HG03469 (cell line): ENCODE measurements at regions not wholly inside any gene's neighbourhood (a gene's known extent, or its start where the extent isn't known, plus 50 kb on each side); places are given as distances from the start of the nearest gene placed in this dataset.

ENCODE experiments used
- ATAC-seq: cut with Tn5 transposase; IDR thresholded peaks from one replicate; pipeline ENCODE4 v1.9.1; 2021; ENCODE audit warnings: mild to moderate bottlenecking, moderate library complexity, moderate number of reproducible peaks; ENCODE audit not compliant: unreplicated experiment

GRCh38 chr1:118366286-118366685 lies 181.3 kb upstream of the SPAG17 start:
- ATAC-seq: no peak

DNA sequence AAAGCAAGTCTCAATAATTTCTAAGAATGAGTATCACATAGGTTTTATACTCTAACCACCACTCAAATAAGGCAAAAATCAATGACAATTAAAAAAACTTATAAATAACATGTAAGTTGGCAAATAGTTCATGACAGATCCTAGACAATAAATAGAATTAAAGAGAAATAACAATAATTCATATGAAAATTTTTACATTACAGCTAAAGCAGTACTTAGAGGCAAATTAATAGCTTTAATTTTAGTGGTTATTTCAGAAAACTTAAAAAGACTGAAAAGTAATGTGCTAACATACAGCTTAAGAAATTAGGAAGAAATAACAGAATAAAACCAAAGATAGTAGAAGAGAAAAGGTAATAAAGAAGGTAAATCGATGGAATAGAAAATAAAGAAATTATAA lies 179.9 kb upstream of the SPAG17 start:
- no peak for ATAC-seq

GRCh38 chr1:118363396-118363795 lies 178.4 kb upstream of the SPAG17 start:
- ATAC-seq: no peak

DNA sequence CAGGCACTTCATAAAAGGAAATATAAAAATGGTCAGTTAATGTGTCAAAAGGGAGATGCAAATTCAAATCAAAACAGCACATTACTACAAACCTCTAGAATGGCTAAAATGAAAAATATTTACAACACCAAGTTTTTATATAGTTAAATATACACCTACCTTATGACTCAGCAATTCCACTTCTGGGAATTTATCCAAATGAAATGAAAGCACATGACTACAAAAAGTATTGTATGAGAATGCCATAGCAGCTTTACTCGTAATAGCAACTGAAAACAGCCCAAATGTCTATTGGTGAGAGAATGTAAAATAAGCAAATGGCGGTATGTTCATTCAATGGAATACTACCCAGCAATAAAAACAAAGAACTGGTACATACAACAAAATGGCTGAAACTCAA lies 175.8 kb upstream of the SPAG17 start:
- no peak for ATAC-seq

DNA sequence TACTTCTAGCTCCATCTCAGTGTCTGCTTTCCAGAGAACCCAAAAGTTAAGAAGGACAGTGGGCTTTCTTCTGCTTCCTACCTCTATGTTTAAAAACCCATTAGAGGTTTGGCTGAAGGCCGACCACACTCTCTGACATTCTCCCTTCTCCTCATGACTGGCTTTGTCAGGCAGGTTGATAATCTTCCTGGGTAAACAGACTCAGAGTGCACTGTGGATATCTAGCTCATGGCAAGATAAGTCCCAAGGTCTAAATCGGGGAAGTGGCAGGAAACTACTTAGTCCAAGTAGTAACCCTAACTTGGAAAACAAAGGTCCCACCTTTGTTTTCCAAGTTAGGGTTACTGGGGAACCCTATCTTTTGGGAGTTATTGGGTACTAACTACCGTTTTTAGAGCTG lies 161.9 kb upstream of the SPAG17 start:
- ATAC-seq: no peak

DNA sequence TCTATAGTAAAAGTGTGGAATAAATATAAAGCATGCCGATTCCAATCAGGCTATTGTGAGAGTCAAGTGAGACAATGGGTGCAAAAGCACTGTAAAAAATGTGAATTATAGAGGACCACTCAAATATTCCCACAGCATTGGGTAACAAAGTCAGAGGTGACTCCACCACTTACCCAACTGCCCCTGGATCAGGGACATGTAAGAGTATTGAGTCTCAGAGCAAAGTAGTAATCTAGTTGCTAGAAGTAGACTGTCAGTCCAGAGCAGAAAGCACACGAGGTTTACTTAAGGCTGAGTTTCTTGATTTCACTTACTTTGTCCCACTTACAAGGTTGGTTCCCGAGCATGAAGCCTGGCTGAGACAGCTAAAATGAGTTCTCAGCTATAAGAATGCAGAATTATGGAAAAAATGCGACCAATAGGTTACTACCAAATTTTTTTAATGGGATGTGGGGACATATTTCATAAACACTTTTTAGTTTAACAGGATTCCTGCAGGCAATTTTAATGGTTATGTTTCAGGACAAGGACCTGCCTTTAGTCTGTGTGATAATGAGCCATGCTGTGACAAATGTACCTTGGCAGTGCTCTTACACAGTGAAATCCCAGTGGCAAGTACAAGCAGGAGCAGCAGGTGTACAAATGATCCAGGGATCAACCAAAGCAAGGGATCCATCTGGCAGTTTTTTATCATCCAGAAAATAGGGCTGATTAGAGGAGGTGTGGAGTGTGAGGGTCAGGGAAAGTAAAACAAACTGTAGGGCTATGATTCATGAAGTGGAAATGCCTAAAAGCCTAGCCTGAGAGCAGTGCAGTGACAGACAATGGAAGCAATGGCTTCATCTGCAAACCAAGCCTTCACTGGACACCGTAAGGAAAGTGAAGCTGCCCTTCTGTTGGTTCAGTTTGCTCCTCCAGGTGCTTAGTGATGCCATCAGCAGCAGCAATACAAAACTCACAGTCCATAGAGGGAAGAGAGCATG lies 156.2 kb upstream of the SPAG17 start:
- ATAC-seq: no peak

DNA sequence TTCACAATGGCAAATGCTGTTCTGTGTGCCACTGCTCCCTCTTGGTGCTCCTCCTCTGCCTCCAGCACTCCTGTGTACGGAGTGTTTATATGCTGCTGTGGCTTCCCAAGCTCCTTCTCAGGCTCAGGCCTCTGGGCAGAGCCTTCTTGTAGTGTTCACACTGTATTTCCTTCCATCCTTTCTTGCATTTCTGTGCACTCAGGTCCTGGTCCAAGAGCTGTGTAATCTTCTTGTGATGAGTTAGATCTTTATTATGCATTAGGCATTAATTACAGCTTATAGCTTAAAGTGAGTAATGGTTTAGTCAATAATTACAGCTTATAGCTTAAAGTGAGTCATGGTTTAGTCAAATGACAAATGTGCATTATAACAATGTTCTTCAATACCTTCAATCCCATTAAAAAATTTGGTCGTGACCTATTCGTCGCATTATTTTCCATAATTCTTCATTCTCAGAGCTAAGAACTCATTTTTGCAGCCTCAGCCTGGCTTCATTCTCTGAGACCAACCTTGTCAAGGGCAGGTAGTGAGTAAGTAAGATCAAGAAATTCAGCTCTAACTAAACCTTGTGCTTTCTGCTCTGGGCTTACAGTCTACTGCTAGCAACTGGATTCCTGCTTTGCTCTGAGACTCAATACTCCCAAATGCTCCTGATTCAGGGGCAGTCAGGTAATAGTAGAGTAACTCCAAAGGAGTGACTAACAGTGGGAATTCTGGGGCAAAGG lies 154.5 kb upstream of the SPAG17 start:
- no peak for ATAC-seq

GRCh38 chr1:118338936-118339335 lies 153.9 kb upstream of the SPAG17 start:
- ATAC-seq: no peak

DNA sequence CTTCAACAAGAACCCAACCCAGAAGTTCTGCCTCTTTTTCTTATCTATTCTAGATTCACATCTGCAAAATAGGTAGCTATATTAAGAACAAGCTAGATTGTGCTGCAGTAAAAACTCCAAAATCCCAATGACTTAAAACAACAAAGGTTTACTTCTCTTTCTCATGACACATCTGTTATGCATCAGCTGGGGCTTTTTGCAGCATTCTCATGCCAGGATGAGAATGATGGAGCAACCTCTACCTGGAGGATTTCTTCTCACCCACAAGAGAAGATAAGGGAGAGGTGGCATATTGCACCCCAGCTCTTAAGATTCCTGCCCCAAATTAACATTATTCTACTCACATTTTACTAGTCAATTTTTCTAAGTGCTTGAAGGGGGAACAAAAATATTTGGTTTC lies 152.3 kb upstream of the SPAG17 start:
- no peak for ATAC-seq

- ATAC-seq: peak; percentile 99
These were observed 150.3 kb upstream of the SPAG17 start for GRCh38 chr1:118335331-118335732.

GRCh38 chr1:118334506-118334905 lies 149.5 kb upstream of the SPAG17 start:
- ATAC-seq: no peak

DNA sequence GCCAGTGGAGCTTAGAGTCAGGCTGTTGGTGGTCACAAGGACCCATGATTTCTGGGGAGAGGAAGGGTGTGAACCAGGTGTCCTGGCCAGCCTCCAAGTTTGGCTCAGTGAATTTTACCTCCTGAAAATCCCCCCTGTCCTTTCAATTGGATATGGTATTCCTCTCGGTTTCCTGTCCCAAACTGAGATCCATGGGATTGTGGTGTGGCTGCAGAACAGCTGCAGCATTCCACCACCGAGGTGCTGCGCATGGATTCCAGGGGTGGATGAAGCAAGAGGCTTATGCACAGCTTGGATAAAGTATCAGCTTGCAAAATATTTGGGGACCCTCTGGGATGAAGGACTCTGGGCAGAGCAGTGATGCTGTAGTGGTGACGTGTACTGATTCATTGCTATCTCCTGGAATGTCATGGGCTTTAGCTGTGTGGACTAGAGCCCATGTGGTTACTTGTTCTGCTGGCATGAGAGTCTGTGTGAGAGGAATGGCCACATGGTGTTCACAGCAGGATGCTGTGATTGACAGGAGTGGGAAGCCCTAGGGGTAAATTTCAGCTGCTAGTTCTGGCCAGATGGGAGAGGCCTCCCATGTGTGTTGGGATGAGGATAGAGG lies 148.7 kb upstream of the SPAG17 start:
- no peak for ATAC-seq

DNA sequence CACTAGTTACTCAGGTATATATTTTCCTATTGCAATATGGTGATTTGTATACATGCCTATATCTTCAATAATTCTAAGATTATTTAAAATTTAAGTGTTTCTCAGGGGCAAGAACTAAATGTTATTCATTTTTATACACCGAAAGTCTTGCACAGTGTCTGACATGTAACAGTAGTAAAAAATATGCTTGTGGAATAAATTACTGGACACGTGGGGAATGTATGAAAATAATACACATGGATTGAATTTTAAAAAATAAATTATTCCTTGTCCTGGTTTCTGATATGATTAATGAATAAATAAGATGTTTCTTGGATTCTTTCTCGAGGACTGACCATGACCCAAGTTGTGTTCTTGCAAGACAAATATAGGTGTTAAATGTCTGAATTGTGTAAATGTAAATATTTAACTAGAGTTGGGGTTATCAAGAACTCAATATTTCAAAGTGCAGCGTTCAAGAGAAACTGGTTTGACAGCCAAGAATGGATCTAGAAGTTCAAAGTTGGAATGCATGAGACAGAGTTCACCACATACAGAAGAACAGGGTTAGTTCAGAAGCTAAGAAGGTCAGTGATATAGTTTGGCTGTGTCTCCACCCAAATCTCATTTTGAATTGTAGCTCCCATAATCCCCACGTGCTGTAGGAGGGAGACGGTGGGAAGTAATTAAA lies 142.1 kb upstream of the SPAG17 start:
- no peak for ATAC-seq

DNA sequence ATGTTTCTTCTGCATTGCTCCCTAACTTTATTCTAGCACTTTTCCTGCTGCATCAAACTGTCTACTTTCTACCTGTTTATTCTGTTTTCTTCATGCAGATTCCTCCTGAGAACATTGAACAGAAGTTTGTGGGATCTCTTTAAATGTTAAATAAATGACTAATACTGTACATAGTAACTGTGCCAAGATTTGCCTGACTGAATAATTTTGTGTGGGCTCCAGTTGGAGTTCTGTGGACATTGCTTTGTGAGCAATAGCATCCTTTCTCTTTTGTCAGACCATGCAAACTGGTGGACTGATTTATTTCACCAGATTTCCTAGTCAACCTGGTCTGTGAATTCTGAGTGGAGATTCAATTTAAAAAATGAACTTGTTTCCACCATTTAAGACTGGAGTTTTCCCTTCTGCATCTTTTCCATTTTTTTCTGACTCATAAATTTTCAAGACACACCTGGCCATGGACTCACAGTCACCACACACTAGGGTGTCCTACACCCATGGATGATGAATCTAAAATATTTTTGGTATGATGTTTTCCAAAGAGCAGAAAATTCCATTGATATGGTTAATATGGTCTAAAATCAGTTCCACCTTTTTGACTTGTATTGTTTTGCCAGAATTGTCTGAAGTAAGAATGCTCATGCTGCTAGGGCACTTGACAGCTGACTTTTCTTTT lies 140.7 kb upstream of the SPAG17 start:
- ATAC-seq: no peak

DNA sequence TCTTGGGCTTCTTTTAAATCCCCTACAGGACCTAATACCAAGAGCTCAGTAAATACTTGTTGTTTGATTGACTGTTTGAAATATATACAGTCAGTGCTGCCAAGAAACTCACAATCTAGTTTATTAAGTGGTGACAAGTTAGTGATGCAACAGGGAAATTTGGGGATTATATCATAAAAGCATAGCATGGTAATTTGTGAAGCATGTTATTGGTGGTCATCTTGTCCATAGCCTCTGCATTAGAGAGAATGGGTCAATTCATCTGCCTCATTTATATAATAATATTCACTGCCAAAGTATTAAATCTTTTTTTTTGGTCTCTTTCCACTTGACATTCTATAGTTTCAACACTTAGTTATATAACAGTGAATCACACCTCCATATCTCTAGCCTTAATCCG lies 138.2 kb upstream of the SPAG17 start:
- ATAC-seq: no peak

DNA sequence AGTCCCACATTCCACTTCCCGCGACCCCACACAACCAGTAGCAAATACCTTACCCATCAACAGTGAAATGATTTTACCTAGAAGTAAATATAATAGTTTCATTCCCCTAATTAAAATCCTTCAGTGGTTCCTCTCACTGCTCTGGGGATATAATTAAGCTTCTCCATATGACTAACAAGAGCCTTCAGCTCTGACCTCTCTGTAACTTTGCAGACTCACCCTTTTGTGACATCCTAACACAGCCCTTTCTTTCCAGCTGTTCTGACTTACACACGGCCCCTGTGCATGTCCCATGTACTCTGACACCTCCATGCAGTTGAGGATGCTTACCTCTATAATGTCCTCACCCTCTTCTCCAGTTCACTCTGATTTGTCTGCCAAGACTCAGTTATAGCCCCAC lies 137.3 kb upstream of the SPAG17 start:
- no peak for ATAC-seq

DNA sequence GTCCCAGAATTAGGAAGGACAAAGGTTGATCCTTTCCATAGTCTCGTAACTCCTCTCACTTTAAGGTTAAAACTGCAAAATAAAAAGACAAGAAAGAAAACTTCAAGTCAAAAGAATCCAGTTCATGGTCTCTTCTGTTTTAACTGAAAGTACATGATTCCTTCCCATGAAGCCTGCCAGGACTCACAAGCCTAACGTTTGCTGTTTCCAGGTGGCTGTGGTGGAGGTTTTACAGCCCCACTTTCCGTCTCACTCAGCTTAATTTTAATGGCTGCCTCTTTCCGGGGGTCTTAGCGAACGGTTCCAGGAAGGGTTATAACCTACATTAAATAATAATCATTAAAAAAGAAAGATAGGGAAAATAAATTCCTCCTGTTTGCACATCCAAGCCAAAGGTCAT lies 136.8 kb upstream of the SPAG17 start:
- ATAC-seq: no peak

DNA sequence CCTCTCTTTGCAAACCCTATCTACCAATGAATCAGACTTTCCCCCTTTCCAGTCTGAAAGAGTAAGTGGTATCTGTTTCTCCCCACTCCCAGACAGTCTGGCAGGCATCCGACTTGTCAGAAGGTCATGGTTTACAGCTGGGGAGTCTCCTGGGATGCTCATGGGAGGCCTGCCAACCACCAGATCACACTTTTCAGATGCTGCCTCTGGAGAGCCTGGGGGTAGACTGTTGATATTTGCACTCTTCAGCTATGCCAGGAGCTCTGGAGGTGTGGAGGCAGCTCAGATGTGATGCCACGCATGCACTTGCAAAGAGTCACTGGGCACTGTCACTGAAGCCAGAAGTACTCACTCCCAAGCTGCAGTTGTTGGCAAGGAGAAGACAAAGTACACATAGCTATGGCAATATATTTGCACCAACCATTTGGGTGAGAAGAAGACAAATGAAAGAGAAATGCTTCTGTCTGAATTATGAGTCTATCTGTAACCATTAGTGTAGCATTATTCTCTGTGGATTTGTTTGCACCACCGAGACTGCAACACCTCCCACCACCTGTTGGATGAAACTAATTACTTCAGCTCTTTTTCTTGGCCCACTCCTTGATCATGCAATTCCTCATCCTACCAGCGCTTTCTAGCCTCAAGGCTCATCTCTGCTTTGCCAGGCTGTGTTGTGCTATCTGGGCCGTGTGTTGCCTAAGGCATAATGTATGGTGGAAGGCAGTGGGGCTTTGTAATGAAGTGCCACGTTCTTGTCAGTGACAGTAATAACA lies 133.0 kb upstream of the SPAG17 start:
- no peak for ATAC-seq

DNA sequence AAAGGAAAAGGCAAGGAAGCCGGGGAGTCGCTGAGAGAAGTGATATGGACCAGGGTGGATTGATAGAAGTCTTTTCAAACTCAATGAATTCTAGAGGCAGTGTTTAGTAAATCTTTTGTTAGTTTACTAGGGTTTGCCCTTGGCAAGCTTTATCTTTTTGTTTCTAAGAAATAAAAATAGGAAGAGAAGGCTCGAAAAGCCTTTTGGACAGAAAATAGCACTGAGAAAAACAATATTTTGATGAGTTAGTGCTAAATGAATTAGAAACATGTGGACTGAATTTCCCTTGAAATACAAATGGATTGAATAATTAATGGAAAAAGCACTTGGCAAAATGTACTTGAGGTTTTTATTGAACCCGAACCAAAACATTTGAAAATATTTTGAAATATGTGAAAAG lies 121.8 kb upstream of the SPAG17 start:
- ATAC-seq: no peak
